GM06990 (cell line): ENCODE measurements at regions not wholly inside any gene's neighbourhood (a gene's known extent, or its start where the extent isn't known, plus 50 kb on each side); places are given as distances from the start of the nearest gene placed in this dataset.

ENCODE experiments used
- DNase-seq: peaks from one replicate; pipeline ENCODE4 v3.0.0-alpha.2; 2011; ENCODE audit not compliant: insufficient read length; ENCODE audit errors: extremely low read depth
- H3K27me3 ChIP-seq: replicated peaks from 2 replicates; pipeline ENCODE4 v1.6.0; 2011; ENCODE audit warnings: low read length; ENCODE audit not compliant: control insufficient read depth, insufficient read depth
- H3K36me3 ChIP-seq: 2 replicates; pipeline ENCODE4 v1.5.1; 2011; ENCODE audit warnings: low read length; ENCODE audit not compliant: control insufficient read depth, insufficient read depth
- H3K4me3 ChIP-seq: replicated peaks from 2 replicates; pipeline ENCODE4 v1.5.1; 2011; ENCODE audit warnings: low read depth, mild to moderate bottlenecking, control low read depth, low read length
- CTCF ChIP-seq: IDR thresholded peaks from 2 replicates; pipeline ENCODE4 v1.5.1; 2011; ENCODE audit warnings: low read length, control low read depth, mild to moderate bottlenecking, inconsistent platforms; ENCODE audit not compliant: insufficient read depth, poor library complexity, severe bottlenecking

- no peak for TF ChIP-seq CTCF
- DNase-seq: no peak
These were observed 56.0 kb upstream of the LRPPRC start for GRCh38 chr2:44051593-44052347.

DNA sequence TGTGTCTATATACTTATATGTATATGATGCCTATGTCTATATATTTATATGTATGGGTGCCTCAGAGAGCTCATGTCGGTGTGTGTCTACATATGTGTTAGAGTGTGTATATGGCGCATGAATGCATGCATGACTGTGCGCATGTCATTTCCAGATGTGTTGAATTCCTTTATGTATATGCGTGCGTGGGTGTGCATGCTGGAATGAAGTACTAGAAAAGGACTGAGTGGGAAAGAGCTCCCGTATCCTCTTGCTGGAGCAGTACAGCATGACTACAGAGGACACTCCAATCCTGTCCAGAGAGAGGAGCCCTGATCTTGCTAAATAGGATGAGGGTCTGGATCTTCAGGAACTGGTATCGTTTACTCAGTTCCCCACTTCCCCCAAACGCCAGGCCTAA, 56.8 kb upstream of the LRPPRC start:
- no peaks in the 10 kb centered on the region for H3K36me3 ChIP-seq
- no peak for DNase-seq
- TF ChIP-seq CTCF: no peak
- no peak overlapping the region for H3K4me3 ChIP-seq
- no peaks in the 10 kb centered on the region for H3K27me3 ChIP-seq

More at GRCh38 chr2:44051593-44052347, 56.0 kb upstream of the LRPPRC start:
- H3K4me3 ChIP-seq: no peak overlapping the region
- H3K36me3 ChIP-seq: no peaks in the 10 kb centered on the region
- H3K27me3 ChIP-seq: no peaks in the 10 kb centered on the region; the same call in 1 of the 2 replicates

DNA sequence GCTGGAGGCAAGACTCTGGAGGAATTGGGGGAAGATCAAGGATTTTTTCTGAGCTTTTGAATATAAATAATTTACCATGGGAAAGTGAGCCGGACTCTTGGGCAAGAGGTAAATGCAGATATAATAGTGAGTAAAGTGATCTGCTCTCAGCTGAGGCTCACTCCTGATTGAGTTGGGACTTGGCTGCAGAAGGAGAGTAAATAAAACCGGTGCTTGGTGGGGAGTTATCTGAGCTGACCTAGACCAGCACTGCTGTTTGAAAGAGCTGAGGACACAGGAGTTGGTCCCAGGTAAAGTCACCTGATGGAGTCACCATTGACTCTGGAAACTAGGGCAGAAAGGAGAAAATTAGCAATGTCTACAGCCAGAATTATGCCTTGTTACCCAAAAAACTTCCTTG, 57.3 kb upstream of the LRPPRC start:
- Histone ChIP-seq H3K4me3 (no peak overlapping the region), H3K27me3 (no peaks in the 10 kb centered on the region), H3K36me3 (no peaks in the 10 kb centered on the region)
- TF ChIP-seq CTCF: no peak
- DNase-seq: no peak

DNA sequence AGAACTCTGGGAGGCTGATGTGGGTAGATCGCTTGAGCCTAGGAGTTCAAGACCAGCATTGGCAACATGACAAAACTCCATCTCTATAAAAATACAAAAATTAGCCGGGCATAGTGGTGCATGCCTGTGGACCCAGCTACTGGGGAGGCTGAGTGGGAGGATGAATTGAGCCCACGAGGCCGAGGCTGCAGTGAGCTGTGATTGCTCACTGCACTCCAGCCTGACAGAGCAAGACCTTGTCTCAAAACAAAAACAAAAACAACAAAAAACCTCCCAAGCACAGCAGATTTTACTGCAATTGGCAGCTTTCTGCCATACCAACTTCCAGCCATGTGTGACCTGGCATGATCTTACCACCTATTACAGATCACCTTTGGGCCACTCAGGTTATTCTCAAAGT, 57.7 kb upstream of the LRPPRC start:
- no peak overlapping the region for H3K4me3 ChIP-seq
- no peak for TF ChIP-seq CTCF
- DNase-seq: no peak
- H3K27me3 ChIP-seq: no peaks in the 10 kb centered on the region
- H3K36me3 ChIP-seq: no peaks in the 10 kb centered on the region

DNA sequence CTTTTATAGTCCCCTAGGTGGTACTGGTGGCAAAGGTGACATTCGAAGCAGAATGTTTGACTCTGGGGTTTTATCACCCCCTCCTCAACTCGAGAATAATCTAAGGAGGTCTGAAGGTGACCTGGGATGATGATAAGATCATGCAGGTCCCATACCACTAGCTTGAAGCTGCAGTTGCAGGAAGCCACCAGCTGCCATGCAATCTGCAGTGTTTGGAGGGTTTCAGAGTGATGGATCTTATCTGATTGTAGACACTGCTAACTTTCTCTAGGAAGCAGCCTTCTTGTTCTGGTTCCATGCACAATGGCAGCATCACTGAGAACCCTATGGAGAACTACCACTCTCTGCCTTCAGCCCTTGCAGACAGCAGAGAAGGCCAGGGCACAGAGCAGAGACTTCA, 59.4 kb upstream of the LRPPRC start:
- no peak for TF ChIP-seq CTCF
- Histone ChIP-seq H3K4me3 (no peak overlapping the region), H3K36me3 (no peaks in the 10 kb centered on the region), H3K27me3 (no peaks in the 10 kb centered on the region)
- no peak for DNase-seq

- no peaks in the 10 kb centered on the region for H3K27me3 ChIP-seq
- no peak for DNase-seq
- H3K36me3 ChIP-seq: no peaks in the 10 kb centered on the region
- TF ChIP-seq CTCF: no peak
- H3K4me3 ChIP-seq: no peak overlapping the region
These were observed 59.9 kb upstream of the LRPPRC start for GRCh38 chr2:44055664-44056063.
